GM12873 (cell line): ENCODE measurements at regions not wholly inside any gene's neighbourhood (a gene's known extent, or its start where the extent isn't known, plus 50 kb on each side); places are given as distances from the start of the nearest gene placed in this dataset.

ENCODE experiments used
- CTCF ChIP-seq: IDR thresholded peaks from 2 replicates; pipeline ENCODE4 v1.5.1; 2012; ENCODE audit warnings: low read depth, mild to moderate bottlenecking, moderate library complexity, low read length, control low read depth; ENCODE audit not compliant: insufficient read depth; ENCODE audit errors: missing control alignments

GRCh38 chr2:34806891-34807290 is 1207.8 kb upstream of the FAM98A start:
- no peak for TF ChIP-seq CTCF

DNA sequence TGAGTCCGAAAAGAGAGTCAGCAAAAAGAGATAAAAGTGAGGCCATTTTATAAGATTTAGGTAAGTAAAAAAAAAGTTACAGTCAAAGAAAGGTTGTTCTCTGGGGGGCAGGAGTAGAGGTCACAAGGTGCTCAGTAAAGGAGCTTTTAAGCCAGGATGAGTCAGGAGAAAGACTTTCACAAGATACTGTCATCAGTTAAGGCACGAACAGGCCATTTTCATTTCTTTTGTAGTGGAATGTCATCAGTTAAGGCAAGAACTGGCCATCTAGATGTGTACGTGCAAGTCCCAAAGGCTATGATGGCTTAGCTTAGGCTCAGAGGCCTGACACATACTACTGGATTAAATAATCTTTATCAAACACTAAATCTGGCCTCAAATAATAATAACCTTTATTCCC is 1207.3 kb upstream of the FAM98A start:
- no peak for TF ChIP-seq CTCF

- no peak for TF ChIP-seq CTCF
These were observed 1200.5 kb upstream of the FAM98A start for GRCh38 chr2:34799556-34799955.

GRCh38 chr2:34789169-34789568 is 1190.1 kb upstream of the FAM98A start:
- no peak for TF ChIP-seq CTCF

DNA sequence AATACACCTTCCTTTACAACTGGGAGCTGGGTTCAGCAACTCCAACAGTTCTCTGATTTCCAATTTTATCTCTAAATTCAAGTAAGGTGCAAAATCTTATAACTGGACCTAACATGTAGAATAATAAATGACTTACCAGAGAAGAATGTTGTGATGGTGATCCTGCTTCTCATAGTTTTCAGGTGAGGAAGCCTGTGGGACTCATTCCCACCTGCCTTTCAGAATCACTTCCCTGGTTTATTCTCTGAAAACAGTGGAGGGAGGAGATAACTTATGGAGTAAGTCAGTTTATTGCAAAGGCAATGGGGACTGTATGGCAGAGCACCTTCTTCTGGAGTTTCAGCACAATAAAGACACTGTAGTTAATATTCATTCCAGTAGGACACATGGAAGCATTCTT is 1188.2 kb upstream of the FAM98A start:
- TF ChIP-seq CTCF: no peak

GRCh38 chr2:34785206-34785785 is 1186.2 kb upstream of the FAM98A start:
- no peak for TF ChIP-seq CTCF

DNA sequence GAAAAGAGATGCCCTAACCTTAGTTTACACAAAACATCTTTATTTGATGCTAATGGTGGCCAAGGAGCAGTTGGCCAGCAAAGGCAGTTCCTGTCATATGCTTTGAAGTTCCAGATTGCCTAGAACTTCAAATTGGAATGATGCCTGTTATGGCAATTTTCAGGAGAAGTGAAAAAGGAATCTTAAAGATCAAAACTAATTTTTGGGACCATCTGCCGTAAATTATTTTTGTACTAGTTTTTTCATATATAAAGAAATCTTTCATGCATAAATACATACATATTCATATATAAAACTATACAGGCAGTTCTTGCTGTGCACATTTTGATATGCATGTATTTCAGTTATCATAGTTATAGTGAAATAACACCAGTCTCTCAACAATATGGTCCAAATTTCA is 1185.6 kb upstream of the FAM98A start:
- TF ChIP-seq CTCF: no peak
